H9 (cell line): ENCODE measurements at regions not wholly inside any gene's neighbourhood (a gene's known extent, or its start where the extent isn't known, plus 50 kb on each side); places are given as distances from the start of the nearest gene placed in this dataset.

Experiments
- DNase-seq: peaks from one replicate; pipeline ENCODE4 v3.0.0-alpha.2; 2017
- H2AFZ ChIP-seq: one replicate; pipeline ENCODE4 v1.6.1; 2013; ENCODE audit warnings: mild to moderate bottlenecking, low read length, control low read depth, moderate library complexity
- H2AK5ac ChIP-seq: 2 replicates; pipeline ENCODE4 v1.6.1; 2013; ENCODE audit warnings: low read length, control low read depth, mixed read lengths; ENCODE audit not compliant: insufficient read length
- H2BK120ac ChIP-seq: one replicate; pipeline ENCODE4 v1.6.1; 2013; ENCODE audit warnings: low read depth, mild to moderate bottlenecking, low read length, control low read depth, inconsistent platforms; ENCODE audit not compliant: poor library complexity, severe bottlenecking
- H2BK12ac ChIP-seq: 2 replicates; pipeline ENCODE4 v1.6.1; 2013; ENCODE audit warnings: low read length, control low read depth, mixed read lengths, low read depth; ENCODE audit not compliant: insufficient read length
- H2BK15ac ChIP-seq: 2 replicates; pipeline ENCODE4 v1.6.1; 2013; ENCODE audit warnings: low read depth, low read length, control low read depth
- H2BK20ac ChIP-seq: one replicate; pipeline ENCODE4 v1.6.1; 2013; ENCODE audit warnings: low read depth, mild to moderate bottlenecking, low read length, control low read depth, inconsistent platforms; ENCODE audit not compliant: poor library complexity, severe bottlenecking
- H2BK5ac ChIP-seq: 2 replicates; pipeline ENCODE4 v1.6.1; 2013; ENCODE audit warnings: low read length, control low read depth, mixed read lengths; ENCODE audit not compliant: insufficient read length
- H3K14ac ChIP-seq: 2 replicates; pipeline ENCODE4 v1.6.1; 2013; ENCODE audit warnings: low read length, control low read depth; ENCODE audit not compliant: insufficient read depth
- H3K18ac ChIP-seq: 2 replicates; pipeline ENCODE4 v1.6.1; 2013; ENCODE audit warnings: low read depth, mild to moderate bottlenecking, mixed read lengths, low read length, control low read depth; ENCODE audit not compliant: insufficient read length
- H3K23ac ChIP-seq: 2 replicates; pipeline ENCODE4 v1.6.1; 2013; ENCODE audit warnings: low read length, control low read depth, mixed read lengths, low read depth; ENCODE audit not compliant: insufficient read length
- H3K23me2 ChIP-seq: 2 replicates; pipeline ENCODE4 v1.6.1; 2013; ENCODE audit warnings: low read depth, mild to moderate bottlenecking, mixed read lengths, low read length, control low read depth; ENCODE audit not compliant: insufficient read length, poor library complexity, severe bottlenecking
- H3K27ac ChIP-seq: 2 replicates; pipeline ENCODE4 v1.5.1; 2013; ENCODE audit warnings: low read length, control low read depth, mixed read lengths, low read depth; ENCODE audit not compliant: insufficient read length
- H3K27me3 ChIP-seq: 2 replicates; pipeline ENCODE4 v1.6.1; 2013; ENCODE audit warnings: low read length, control low read depth, inconsistent platforms; ENCODE audit not compliant: insufficient read depth
- H3K4ac ChIP-seq: 2 replicates; pipeline ENCODE4 v1.6.1; 2013; ENCODE audit warnings: low read depth, mild to moderate bottlenecking, control low read depth, inconsistent platforms, low read length, moderate library complexity
- H3K4me1 ChIP-seq: 2 replicates; pipeline ENCODE4 v1.6.1; 2013; ENCODE audit warnings: low read length, control low read depth, inconsistent platforms; ENCODE audit not compliant: insufficient read depth
- H3K4me2 ChIP-seq: 2 replicates; pipeline ENCODE4 v1.6.1; 2013; ENCODE audit warnings: low read length, control low read depth, mixed read lengths; ENCODE audit not compliant: insufficient read length, insufficient read depth
- H3K56ac ChIP-seq: 2 replicates; pipeline ENCODE4 v1.6.1; 2013; ENCODE audit warnings: low read depth, mild to moderate bottlenecking, mixed read lengths, low read length, control low read depth; ENCODE audit not compliant: insufficient read length
- H3K79me1 ChIP-seq: 2 replicates; pipeline ENCODE4 v1.6.1; 2013; ENCODE audit warnings: low read depth, mild to moderate bottlenecking, moderate library complexity, low read length, control low read depth, inconsistent platforms; ENCODE audit not compliant: insufficient read depth, poor library complexity, severe bottlenecking
- H3K79me2 ChIP-seq: 2 replicates; pipeline ENCODE4 v1.6.1; 2013; ENCODE audit warnings: low read length, control low read depth, inconsistent platforms; ENCODE audit not compliant: insufficient read depth
- H3K9ac ChIP-seq: 2 replicates; pipeline ENCODE4 v1.6.1; 2013; ENCODE audit warnings: low read length, control low read depth, mixed read lengths; ENCODE audit not compliant: insufficient read length; ENCODE audit errors: extremely low read depth
- H3K9me3 ChIP-seq: one replicate; pipeline ENCODE4 v1.6.1; 2013; ENCODE audit warnings: low read depth, low read length, inconsistent platforms; ENCODE audit not compliant: control insufficient read depth
- H3T11ph ChIP-seq: one replicate; pipeline ENCODE4 v1.6.1; 2013; ENCODE audit warnings: mild to moderate bottlenecking, low read length, control low read depth, inconsistent platforms
- H4K20me1 ChIP-seq: one replicate; pipeline ENCODE4 v1.6.1; 2013; ENCODE audit not compliant: control insufficient read depth, insufficient read length, insufficient read depth
- H4K5ac ChIP-seq: 2 replicates; pipeline ENCODE4 v1.6.1; 2013; ENCODE audit warnings: low read depth, mild to moderate bottlenecking, mixed read lengths, low read length, control low read depth; ENCODE audit not compliant: insufficient read length
- H4K8ac ChIP-seq: replicated peaks from 2 replicates; pipeline ENCODE4 v1.6.1; 2013; ENCODE audit warnings: low read length, control low read depth, mixed read lengths, low read depth; ENCODE audit not compliant: insufficient read length
- H4K91ac ChIP-seq: 2 replicates; pipeline ENCODE4 v1.6.1; 2013; ENCODE audit warnings: low read depth, mild to moderate bottlenecking, moderate library complexity, mixed read lengths, low read length, control low read depth; ENCODE audit not compliant: insufficient read length
- H3K27ac Mint-ChIP-seq, 3 experiments: 2 replicates in 2 of 3; 3 replicates in 1 of 3; pipeline ENCODE4 v1.8.0; 2020 to 2021; ENCODE audit warnings: mixed read lengths in 3 of 3, mild to moderate bottlenecking in 1 of 3, moderate library complexity in 1 of 3
- H3K27me3 Mint-ChIP-seq: 2 replicates; pipeline ENCODE4 v1.8.0; 2021; ENCODE audit warnings: low read depth, mild to moderate bottlenecking, moderate library complexity, mixed read lengths
- H3K36me3 Mint-ChIP-seq, 3 experiments: 2 replicates in 2 of 3; 3 replicates in 1 of 3; pipeline ENCODE4 v1.8.0; 2020 to 2021; ENCODE audit warnings: low read depth in 3 of 3, mixed read lengths in 3 of 3; ENCODE audit not compliant: insufficient read depth in 1 of 3
- H3K4me1 Mint-ChIP-seq, 2 experiments: 2 replicates each; pipeline ENCODE4 v1.8.0; 2020; ENCODE audit warnings: mixed read lengths in 2 of 2
- H3K4me3 Mint-ChIP-seq, 2 experiments: 2 replicates in 1 of 2; 3 replicates in 1 of 2; pipeline ENCODE4 v1.8.0; 2020 to 2021; ENCODE audit warnings: mild to moderate bottlenecking in 2 of 2, mixed read lengths in 2 of 2, moderate library complexity in 1 of 2
- H3K9me3 Mint-ChIP-seq, 2 experiments: 2 replicates in 1 of 2; 3 replicates in 1 of 2; pipeline ENCODE4 v1.8.0; 2020; ENCODE audit warnings: mild to moderate bottlenecking in 2 of 2, mixed read lengths in 2 of 2, moderate library complexity in 1 of 2
- WGBS: extraction: QIAGEN DNeasy Blood & Tissue Kit; methylation state at CpG from one replicate; pipeline ENCODE4 v1.1.7; 2013; ENCODE audit warnings: missing lambda C conversion rate, low lambda C conversion rate, mixed read lengths; ENCODE audit not compliant: insufficient read length; ENCODE audit errors: extremely low coverage; 5-methylcytosine and 5-hydroxymethylcytosine counted together
- TF ChIP-seq, protein P1 (sequence below): fragments of 200-600 bp; sonication (generic); conservative IDR thresholded peaks from 3 replicates; pipeline ENCODE4 v1.8.0; 2021; ENCODE audit warnings: antibody characterized with exemption, mild to moderate bottlenecking

DNA sequence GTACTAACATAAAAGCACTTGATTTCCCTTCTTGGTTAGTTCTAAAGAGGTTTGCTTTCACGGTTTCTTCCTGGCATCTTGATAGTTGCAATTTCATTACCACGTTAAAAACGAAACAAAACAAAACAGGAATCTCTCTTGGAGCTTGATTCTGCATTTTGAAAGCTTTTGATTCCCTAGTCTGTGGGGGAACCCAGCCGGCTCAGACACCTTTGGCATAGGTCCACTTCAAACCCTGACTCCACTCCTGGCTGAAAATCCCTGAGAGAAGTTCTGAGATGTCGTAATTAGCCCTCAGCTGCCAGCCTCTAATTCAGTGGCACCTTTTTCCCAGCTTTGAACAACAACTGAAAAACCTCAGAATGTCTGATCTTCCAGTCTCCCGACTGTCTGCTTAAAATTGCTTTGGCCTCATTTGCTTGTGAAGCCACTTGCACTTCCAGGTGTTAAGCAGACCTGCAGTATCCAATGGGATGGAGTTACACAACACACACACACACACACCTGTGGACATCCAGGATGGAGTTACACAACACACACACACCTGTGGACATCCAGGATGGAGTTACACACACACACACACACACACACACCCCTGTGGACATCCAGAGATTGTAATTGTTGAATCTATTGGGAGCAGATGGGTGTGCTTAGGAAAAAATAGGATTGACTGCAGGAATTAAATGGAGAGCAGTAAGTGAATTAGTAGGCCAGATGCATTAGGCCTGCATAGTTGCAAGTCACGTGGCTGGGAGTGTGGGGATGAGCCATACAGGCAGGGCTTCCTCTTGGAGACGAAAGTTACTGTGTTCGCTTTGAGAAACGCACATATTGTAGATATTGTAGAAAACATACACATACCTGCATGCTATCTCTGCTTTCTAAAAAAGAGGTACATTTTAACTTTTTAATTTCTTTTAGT lies 285.6 kb upstream of the FMN2 start:
- Histone ChIP-seq H2BK12ac (no peak overlapping the region), H3K4me2 (no peak overlapping the region), H3K9ac (no peak overlapping the region), H3K79me2 (no peaks in the 10 kb centered on the region), H3K18ac (no peak overlapping the region), H2BK15ac (no peak overlapping the region), H4K91ac (no peak overlapping the region), H3K14ac (no peak overlapping the region), H2BK120ac (no peak overlapping the region), H3K4me1 (peaks cover 7% of the 10 kb centered on the region; the same call in 1 of the 2 replicates), H3K23me2 (no peaks in the 10 kb centered on the region), H3K27me3 (no peaks in the 10 kb centered on the region), H2BK20ac (no peak overlapping the region), H3K56ac (no peak overlapping the region), H2AFZ (no peak overlapping the region), H4K5ac (no peak overlapping the region), H4K8ac (no peak overlapping the region), H4K20me1 (no peaks in the 10 kb centered on the region), H3K79me1 (no peaks in the 10 kb centered on the region), H3T11ph (no peak overlapping the region), H3K23ac (no peak overlapping the region), H3K27ac (no peak overlapping the region), H3K4ac (no peak overlapping the region), H2AK5ac (no peak overlapping the region), H3K9me3 (no peaks in the 10 kb centered on the region), H2BK5ac (no peak overlapping the region)
- H3K4me1 Mint-ChIP-seq, result peaks cover 30 to 37% of the 10 kb centered on the region in 2 experiments
- no peak overlapping the region for H3K4me3 Mint-ChIP-seq
- H3K27ac Mint-ChIP-seq, result peak overlapping the region in 1 of 3 experiments; percentile 42; a peak in 1 of 7 replicates
- H3K36me3 Mint-ChIP-seq, result peaks cover 0 to 6% (median 0%) of the 10 kb centered on the region in 3 experiments; a peak in 2 of 7 replicates
- H3K27me3 Mint-ChIP-seq, result no peaks in the 10 kb centered on the region
- WGBS, result no CpG with 5 or more reads among the region's 10 CpGs
- peaks cover 0 to 7% of the 10 kb centered on the region in 2 experiments; a peak in 1 of 5 replicates for H3K9me3 Mint-ChIP-seq
- TF ChIP-seq, protein P1, sequence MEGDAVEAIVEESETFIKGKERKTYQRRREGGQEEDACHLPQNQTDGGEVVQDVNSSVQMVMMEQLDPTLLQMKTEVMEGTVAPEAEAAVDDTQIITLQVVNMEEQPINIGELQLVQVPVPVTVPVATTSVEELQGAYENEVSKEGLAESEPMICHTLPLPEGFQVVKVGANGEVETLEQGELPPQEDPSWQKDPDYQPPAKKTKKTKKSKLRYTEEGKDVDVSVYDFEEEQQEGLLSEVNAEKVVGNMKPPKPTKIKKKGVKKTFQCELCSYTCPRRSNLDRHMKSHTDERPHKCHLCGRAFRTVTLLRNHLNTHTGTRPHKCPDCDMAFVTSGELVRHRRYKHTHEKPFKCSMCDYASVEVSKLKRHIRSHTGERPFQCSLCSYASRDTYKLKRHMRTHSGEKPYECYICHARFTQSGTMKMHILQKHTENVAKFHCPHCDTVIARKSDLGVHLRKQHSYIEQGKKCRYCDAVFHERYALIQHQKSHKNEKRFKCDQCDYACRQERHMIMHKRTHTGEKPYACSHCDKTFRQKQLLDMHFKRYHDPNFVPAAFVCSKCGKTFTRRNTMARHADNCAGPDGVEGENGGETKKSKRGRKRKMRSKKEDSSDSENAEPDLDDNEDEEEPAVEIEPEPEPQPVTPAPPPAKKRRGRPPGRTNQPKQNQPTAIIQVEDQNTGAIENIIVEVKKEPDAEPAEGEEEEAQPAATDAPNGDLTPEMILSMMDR, result no peak
- DNase-seq, result no peak
